ENCODE measurements at regions not wholly inside any gene's neighbourhood (a gene's known extent, or its start where the extent isn't known, plus 50 kb on each side); places are given as distances from the start of the nearest gene placed in this dataset.

- TF ChIP-seq, protein P1, sequence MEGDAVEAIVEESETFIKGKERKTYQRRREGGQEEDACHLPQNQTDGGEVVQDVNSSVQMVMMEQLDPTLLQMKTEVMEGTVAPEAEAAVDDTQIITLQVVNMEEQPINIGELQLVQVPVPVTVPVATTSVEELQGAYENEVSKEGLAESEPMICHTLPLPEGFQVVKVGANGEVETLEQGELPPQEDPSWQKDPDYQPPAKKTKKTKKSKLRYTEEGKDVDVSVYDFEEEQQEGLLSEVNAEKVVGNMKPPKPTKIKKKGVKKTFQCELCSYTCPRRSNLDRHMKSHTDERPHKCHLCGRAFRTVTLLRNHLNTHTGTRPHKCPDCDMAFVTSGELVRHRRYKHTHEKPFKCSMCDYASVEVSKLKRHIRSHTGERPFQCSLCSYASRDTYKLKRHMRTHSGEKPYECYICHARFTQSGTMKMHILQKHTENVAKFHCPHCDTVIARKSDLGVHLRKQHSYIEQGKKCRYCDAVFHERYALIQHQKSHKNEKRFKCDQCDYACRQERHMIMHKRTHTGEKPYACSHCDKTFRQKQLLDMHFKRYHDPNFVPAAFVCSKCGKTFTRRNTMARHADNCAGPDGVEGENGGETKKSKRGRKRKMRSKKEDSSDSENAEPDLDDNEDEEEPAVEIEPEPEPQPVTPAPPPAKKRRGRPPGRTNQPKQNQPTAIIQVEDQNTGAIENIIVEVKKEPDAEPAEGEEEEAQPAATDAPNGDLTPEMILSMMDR (conservative IDR thresholded peaks at IDR 0.05; ENCODE audit: low read depth, low read length), result no peak
- DNase-seq (ENCODE audit: low read depth), result no peak
- no peak overlapping the region for H3K4me3 ChIP-seq (ENCODE audit: low read depth, low read length)
Observed at GRCh38 chr7:156458011-156458410, 182.6 kb upstream of the RNF32 start.

DNA sequence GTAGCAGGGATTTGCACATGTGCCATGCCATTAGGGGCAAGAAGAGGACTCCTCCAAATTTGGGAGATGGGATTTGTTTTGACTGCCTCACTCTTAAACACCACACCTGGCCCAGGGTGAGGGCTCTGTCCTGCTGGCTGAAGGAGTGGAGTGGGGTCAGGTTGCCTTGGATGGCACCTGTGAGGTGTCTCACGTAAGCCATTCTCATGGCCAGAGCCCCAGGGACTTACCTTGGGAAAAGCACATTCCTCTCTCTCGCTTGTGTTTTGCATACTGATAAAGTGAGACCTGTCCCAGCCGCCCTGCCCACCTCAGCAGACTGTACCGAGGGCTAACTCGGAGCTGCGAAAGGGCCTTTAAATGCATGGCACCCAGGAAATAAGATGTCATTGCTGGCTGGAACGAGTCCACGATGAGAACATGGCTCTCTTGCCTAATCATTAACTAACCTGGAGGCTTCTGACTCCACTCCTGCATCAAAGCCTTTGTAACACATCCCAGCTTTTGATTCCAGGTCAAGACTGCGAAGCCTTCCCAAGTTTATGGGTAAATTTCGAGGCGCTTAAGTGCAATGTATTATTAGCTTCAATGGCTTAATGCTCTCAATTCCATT, 184.0 kb upstream of the RNF32 start:
- TF ChIP-seq, protein P1 (conservative IDR thresholded peaks at IDR 0.05; ENCODE audit: low read depth, low read length), result no peak

DNA sequence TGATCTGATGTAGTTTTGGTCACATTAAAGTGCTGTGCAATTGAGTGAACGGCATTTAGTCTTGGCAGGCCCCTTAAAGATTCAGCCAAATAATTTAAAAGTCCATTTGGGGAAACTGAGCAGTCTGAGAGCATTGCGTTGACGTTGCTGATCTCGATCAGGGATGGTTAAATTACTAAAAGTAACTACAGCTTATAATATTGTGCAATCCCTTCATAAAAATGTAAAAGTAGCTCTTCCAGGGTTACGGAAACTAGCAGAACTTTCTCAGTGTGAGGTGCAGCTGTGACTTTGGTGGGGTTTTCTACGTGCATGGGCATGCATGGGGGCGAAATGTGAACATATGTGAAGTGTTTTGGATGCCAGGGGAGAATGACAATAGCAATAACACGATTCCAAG, 184.5 kb upstream of the RNF32 start:
- DNase-seq (ENCODE audit: low read depth), result no peak
- no peak overlapping the region for H3K4me3 ChIP-seq (ENCODE audit: low read depth, low read length)
- TF ChIP-seq, protein P1 (conservative IDR thresholded peaks at IDR 0.05; ENCODE audit: low read depth, low read length), result no peak

More for the DNA sequence above, 184.0 kb upstream of the RNF32 start:
- peak; percentile 27 for DNase-seq (ENCODE audit: low read depth)
- no peak overlapping the region for H3K4me3 ChIP-seq (ENCODE audit: low read depth, low read length)

GRCh38 chr7:156450473-156450872, 190.1 kb upstream of the RNF32 start:
- H3K4me3 ChIP-seq (ENCODE audit: low read depth, low read length), result no peak overlapping the region
- TF ChIP-seq, protein P1 (conservative IDR thresholded peaks at IDR 0.05; ENCODE audit: low read depth, low read length), result no peak
- DNase-seq (ENCODE audit: low read depth), result no peak

GRCh38 chr7:156448918-156449317, 191.7 kb upstream of the RNF32 start:
- no peak overlapping the region for H3K4me3 ChIP-seq (ENCODE audit: low read depth, low read length)
- TF ChIP-seq, protein P1 (conservative IDR thresholded peaks at IDR 0.05; ENCODE audit: low read depth, low read length), result no peak
- DNase-seq (ENCODE audit: low read depth), result no peak

GRCh38 chr7:156446990-156447389, 193.6 kb upstream of the RNF32 start:
- no peak overlapping the region for H3K4me3 ChIP-seq (ENCODE audit: low read depth, low read length)
- DNase-seq (ENCODE audit: low read depth), result no peak
- TF ChIP-seq, protein P1 (conservative IDR thresholded peaks at IDR 0.05; ENCODE audit: low read depth, low read length), result no peak

Data from epithelial cell of proximal tubule (primary cell).